T-helper 17 cell (primary cell): ENCODE measurements at regions not wholly inside any gene's neighbourhood (a gene's known extent, or its start where the extent isn't known, plus 50 kb on each side); places are given as distances from the start of the nearest gene placed in this dataset.

ENCODE experiments used
- ATAC-seq: fragments of 150-1000 bp; cut with Tn5 transposase; 2 replicates; pipeline ENCODE4 v1.10.0; 2021; ENCODE audit warnings: mild to moderate bottlenecking, moderate library complexity
- DNase-seq, 3 donors: peaks; one replicate each; pipeline versions ENCODE4 v3.0.0 to v3.0.0-alpha.2; 2020 to 2021
- H3K9me3 ChIP-seq: one replicate; pipeline ENCODE4 v1.7.0; 2013; ENCODE audit warnings: low read length, mild to moderate bottlenecking; ENCODE audit not compliant: control insufficient read depth, poor library complexity, severe bottlenecking
- H3K27ac Mint-ChIP-seq: one replicate; pipeline ENCODE4 v1.8.0; 2022; ENCODE audit warnings: mild to moderate bottlenecking, moderate library complexity, mixed read lengths
- H3K27me3 Mint-ChIP-seq: one replicate; pipeline ENCODE4 v1.8.0; 2022; ENCODE audit warnings: mixed read lengths
- H3K36me3 Mint-ChIP-seq: one replicate; pipeline ENCODE4 v1.8.0; 2022; ENCODE audit warnings: low read depth, mixed read lengths
- H3K4me1 Mint-ChIP-seq: one replicate; pipeline ENCODE4 v1.8.0; 2022; ENCODE audit warnings: mild to moderate bottlenecking, mixed read lengths
- H3K4me3 Mint-ChIP-seq: one replicate; pipeline ENCODE4 v1.8.0; 2022; ENCODE audit warnings: mild to moderate bottlenecking, moderate library complexity, mixed read lengths

- no peaks in the 10 kb centered on the region for H3K4me1 Mint-ChIP-seq
- H3K27ac Mint-ChIP-seq: no peak overlapping the region
- ATAC-seq (no peak), DNase-seq (no peak)
- H3K36me3 Mint-ChIP-seq: no peaks in the 10 kb centered on the region
- no peak overlapping the region for H3K4me3 Mint-ChIP-seq
- no peaks in the 10 kb centered on the region for H3K9me3 ChIP-seq
- H3K27me3 Mint-ChIP-seq: peaks cover 24% of the 10 kb centered on the region
Observed at GRCh38 chr5:173498286-173498685, 118.2 kb downstream of the BOD1 start.

GRCh38 chr5:173497685-173498084 is 118.8 kb downstream of the BOD1 start:
- no peak overlapping the region for H3K27ac Mint-ChIP-seq
- no peak for ATAC-seq
- H3K4me1 Mint-ChIP-seq: no peaks in the 10 kb centered on the region

GRCh38 chr5:173496883-173497255 is 119.6 kb downstream of the BOD1 start:
- H3K9me3 ChIP-seq: no peaks in the 10 kb centered on the region
- Mint-ChIP-seq H3K27me3 (peaks cover 24% of the 10 kb centered on the region), H3K4me1 (no peaks in the 10 kb centered on the region), H3K36me3 (no peaks in the 10 kb centered on the region), H3K27ac (no peak overlapping the region), H3K4me3 (no peak overlapping the region)
- ATAC-seq: no peak
- no peak for DNase-seq

More at GRCh38 chr5:173497685-173498084, 118.8 kb downstream of the BOD1 start:
- no peaks in the 10 kb centered on the region for H3K36me3 Mint-ChIP-seq
- H3K4me3 Mint-ChIP-seq: no peak overlapping the region
- H3K9me3 ChIP-seq: no peaks in the 10 kb centered on the region
- DNase-seq: no peak
- H3K27me3 Mint-ChIP-seq: peaks cover 24% of the 10 kb centered on the region

GRCh38 chr5:173496129-173496882 is 120.1 kb downstream of the BOD1 start:
- no peaks in the 10 kb centered on the region for H3K9me3 ChIP-seq
- no peaks in the 10 kb centered on the region for H3K4me1 Mint-ChIP-seq
- no peaks in the 10 kb centered on the region for H3K36me3 Mint-ChIP-seq
- ATAC-seq (no peak), DNase-seq (no peak)
- peaks cover 24% of the 10 kb centered on the region for H3K27me3 Mint-ChIP-seq
- no peak overlapping the region for H3K4me3 Mint-ChIP-seq
- no peak overlapping the region for H3K27ac Mint-ChIP-seq

GRCh38 chr5:173495225-173495904 is 121.1 kb downstream of the BOD1 start:
- no peak overlapping the region for H3K4me3 Mint-ChIP-seq
- ATAC-seq (no peak), DNase-seq (no peak)
- no peaks in the 10 kb centered on the region for H3K4me1 Mint-ChIP-seq
- no peaks in the 10 kb centered on the region for H3K9me3 ChIP-seq
- H3K27ac Mint-ChIP-seq: no peak overlapping the region
- no peaks in the 10 kb centered on the region for H3K36me3 Mint-ChIP-seq
- peaks cover 31% of the 10 kb centered on the region for H3K27me3 Mint-ChIP-seq

- Mint-ChIP-seq H3K27me3 (peaks cover 37% of the 10 kb centered on the region), H3K36me3 (no peaks in the 10 kb centered on the region), H3K4me1 (no peaks in the 10 kb centered on the region), H3K27ac (no peak overlapping the region), H3K4me3 (no peak overlapping the region)
- DNase-seq: no peak
- no peak for ATAC-seq
- H3K9me3 ChIP-seq: no peaks in the 10 kb centered on the region
Observed at GRCh38 chr5:173494446-173494845, 122.0 kb downstream of the BOD1 start.

- Mint-ChIP-seq H3K36me3 (no peaks in the 10 kb centered on the region), H3K27me3 (peaks cover 40% of the 10 kb centered on the region), H3K4me3 (no peak overlapping the region), H3K27ac (no peak overlapping the region), H3K4me1 (no peaks in the 10 kb centered on the region)
- no peak for DNase-seq
- H3K9me3 ChIP-seq: no peaks in the 10 kb centered on the region
- ATAC-seq: no peak
Observed at GRCh38 chr5:173493846-173494245, 122.6 kb downstream of the BOD1 start.

GRCh38 chr5:173493040-173493439 is 123.4 kb downstream of the BOD1 start:
- no peak for DNase-seq

GRCh38 chr5:173490681-173491080 is 125.8 kb downstream of the BOD1 start:
- H3K9me3 ChIP-seq: no peaks in the 10 kb centered on the region
- H3K27ac Mint-ChIP-seq: no peak overlapping the region
- peaks cover 28% of the 10 kb centered on the region for H3K27me3 Mint-ChIP-seq
- H3K36me3 Mint-ChIP-seq: no peaks in the 10 kb centered on the region
- no peak overlapping the region for H3K4me3 Mint-ChIP-seq
- no peak for DNase-seq
- ATAC-seq: no peak
- no peaks in the 10 kb centered on the region for H3K4me1 Mint-ChIP-seq

More at GRCh38 chr5:173493040-173493439, 123.4 kb downstream of the BOD1 start:
- no peaks in the 10 kb centered on the region for H3K9me3 ChIP-seq
- no peak overlapping the region for H3K27ac Mint-ChIP-seq
- no peaks in the 10 kb centered on the region for H3K36me3 Mint-ChIP-seq
- peaks cover 40% of the 10 kb centered on the region for H3K27me3 Mint-ChIP-seq
- H3K4me3 Mint-ChIP-seq: no peak overlapping the region
- no peak for ATAC-seq
- H3K4me1 Mint-ChIP-seq: no peaks in the 10 kb centered on the region

GRCh38 chr5:173488144-173488543 is 128.3 kb downstream of the BOD1 start:
- H3K4me3 Mint-ChIP-seq: no peak overlapping the region
- ATAC-seq: no peak
- DNase-seq: no peak
- no peaks in the 10 kb centered on the region for H3K36me3 Mint-ChIP-seq
- H3K9me3 ChIP-seq: no peaks in the 10 kb centered on the region
- no peaks in the 10 kb centered on the region for H3K4me1 Mint-ChIP-seq
- peaks cover 30% of the 10 kb centered on the region for H3K27me3 Mint-ChIP-seq
- no peak overlapping the region for H3K27ac Mint-ChIP-seq

GRCh38 chr5:173487300-173487699 is 129.2 kb downstream of the BOD1 start:
- H3K9me3 ChIP-seq: no peaks in the 10 kb centered on the region
- Mint-ChIP-seq H3K4me1 (no peaks in the 10 kb centered on the region), H3K27ac (no peak overlapping the region), H3K4me3 (no peak overlapping the region), H3K36me3 (no peaks in the 10 kb centered on the region), H3K27me3 (peaks cover 30% of the 10 kb centered on the region)
- no peak for ATAC-seq
- no peak for DNase-seq

GRCh38 chr5:173486355-173487225 is 129.9 kb downstream of the BOD1 start:
- Mint-ChIP-seq H3K27me3 (peaks cover 30% of the 10 kb centered on the region), H3K36me3 (no peaks in the 10 kb centered on the region), H3K4me3 (no peak overlapping the region), H3K27ac (no peak overlapping the region), H3K4me1 (no peaks in the 10 kb centered on the region)
- DNase-seq: no peak
- H3K9me3 ChIP-seq: no peaks in the 10 kb centered on the region
- no peak for ATAC-seq

GRCh38 chr5:173484569-173484968 is 131.9 kb downstream of the BOD1 start:
- Mint-ChIP-seq H3K36me3 (no peaks in the 10 kb centered on the region), H3K27me3 (peaks cover 26% of the 10 kb centered on the region), H3K4me1 (no peaks in the 10 kb centered on the region), H3K4me3 (no peak overlapping the region), H3K27ac (no peak overlapping the region)
- ATAC-seq: no peak
- no peaks in the 10 kb centered on the region for H3K9me3 ChIP-seq
- DNase-seq: no peak
